ENCODE measurements at regions not wholly inside any gene's neighbourhood (a gene's known extent, or its start where the extent isn't known, plus 50 kb on each side); places are given as distances from the start of the nearest gene placed in this dataset.

GRCh38 chr7:94179466-94179865, 175.3 kb upstream of the BET1 start:
- intact Hi-C loops (cut with DNase I; ENCODE audit: low total_unique reads) = no loop called here
- H3K27ac ChIP-seq = no peak overlapping the region
- no peaks in the 10 kb centered on the region for H3K36me3 ChIP-seq
- no peaks in the 10 kb centered on the region for H3K9me3 ChIP-seq
- no peak for DNase-seq (ENCODE audit: low spot score in 2 of 2)
- no peaks in the 10 kb centered on the region for H3K4me1 ChIP-seq
- no peak for TF ChIP-seq CTCF (IDR thresholded peaks at IDR 0.05)
- no peak for TF ChIP-seq POLR2A (IDR thresholded peaks at IDR 0.05)
- no peak for TF ChIP-seq POLR2AphosphoS5 (IDR thresholded peaks at IDR 0.05)
- no peaks in the 10 kb centered on the region for H3K27me3 ChIP-seq
- no peak overlapping the region for H3K4me3 ChIP-seq

- Histone ChIP-seq H3K4me1 (no peaks in the 10 kb centered on the region), H3K27me3 (no peaks in the 10 kb centered on the region), H3K27ac (peak overlapping the region in 1 of 2 donors; percentile 85), H3K36me3 (no peaks in the 10 kb centered on the region), H3K9me3 (no peaks in the 10 kb centered on the region), H3K4me3 (no peak overlapping the region)
- TF ChIP-seq POLR2AphosphoS5 (IDR thresholded peaks at IDR 0.05) (no peak), POLR2A (IDR thresholded peaks at IDR 0.05) (no peak), CTCF (IDR thresholded peaks at IDR 0.05) (no peak)
- intact Hi-C loops (cut with DNase I; ENCODE audit: low total_unique reads) = no loop called here
- no peak for DNase-seq (ENCODE audit: low spot score in 2 of 2)
These were observed 177.9 kb upstream of the BET1 start for GRCh38 chr7:94182066-94182465.

GRCh38 chr7:94182721-94183120, 178.6 kb upstream of the BET1 start:
- Histone ChIP-seq H3K27ac (peak overlapping the region; percentile 75 to 85), H3K36me3 (no peaks in the 10 kb centered on the region), H3K9me3 (no peaks in the 10 kb centered on the region), H3K4me1 (no peaks in the 10 kb centered on the region), H3K27me3 (no peaks in the 10 kb centered on the region), H3K4me3 (peak overlapping the region in 1 of 3 donors; percentile 9)
- intact Hi-C loops (cut with DNase I; ENCODE audit: low total_unique reads) = no loop called here
- DNase-seq (ENCODE audit: low spot score in 2 of 2) = no peak
- TF ChIP-seq POLR2A (IDR thresholded peaks at IDR 0.05) = no peak
- no peak for TF ChIP-seq POLR2AphosphoS5 (IDR thresholded peaks at IDR 0.05)
- no peak for TF ChIP-seq CTCF (IDR thresholded peaks at IDR 0.05)

- Histone ChIP-seq H3K27me3 (no peaks in the 10 kb centered on the region), H3K4me3 (peak overlapping the region in 1 of 3 donors; percentile 9), H3K4me1 (no peaks in the 10 kb centered on the region), H3K27ac (peak overlapping the region; percentile 75 to 85), H3K36me3 (no peaks in the 10 kb centered on the region), H3K9me3 (no peaks in the 10 kb centered on the region)
- no peak for DNase-seq (ENCODE audit: low spot score in 2 of 2)
- intact Hi-C loops (cut with DNase I; ENCODE audit: low total_unique reads) = no loop called here
- TF ChIP-seq POLR2A (IDR thresholded peaks at IDR 0.05) (no peak), POLR2AphosphoS5 (IDR thresholded peaks at IDR 0.05) (no peak), CTCF (IDR thresholded peaks at IDR 0.05) (no peak)
These were observed 179.2 kb upstream of the BET1 start for GRCh38 chr7:94183289-94183749.

GRCh38 chr7:94183891-94184290, 179.7 kb upstream of the BET1 start:
- TF ChIP-seq POLR2AphosphoS5 (IDR thresholded peaks at IDR 0.05) (no peak), CTCF (IDR thresholded peaks at IDR 0.05) (no peak), POLR2A (IDR thresholded peaks at IDR 0.05) (no peak)
- Histone ChIP-seq H3K27me3 (no peaks in the 10 kb centered on the region), H3K9me3 (no peaks in the 10 kb centered on the region), H3K36me3 (no peaks in the 10 kb centered on the region), H3K4me3 (no peak overlapping the region), H3K4me1 (no peaks in the 10 kb centered on the region), H3K27ac (peak overlapping the region in 1 of 2 donors; percentile 74)
- no peak for DNase-seq (ENCODE audit: low spot score in 2 of 2)
- intact Hi-C loops (cut with DNase I; ENCODE audit: low total_unique reads) = no loop called here

Measured in breast epithelium (tissue), 4 donors.